ENCODE measurements at regions not wholly inside any gene's neighbourhood (a gene's known extent, or its start where the extent isn't known, plus 50 kb on each side); places are given as distances from the start of the nearest gene placed in this dataset.

DNA sequence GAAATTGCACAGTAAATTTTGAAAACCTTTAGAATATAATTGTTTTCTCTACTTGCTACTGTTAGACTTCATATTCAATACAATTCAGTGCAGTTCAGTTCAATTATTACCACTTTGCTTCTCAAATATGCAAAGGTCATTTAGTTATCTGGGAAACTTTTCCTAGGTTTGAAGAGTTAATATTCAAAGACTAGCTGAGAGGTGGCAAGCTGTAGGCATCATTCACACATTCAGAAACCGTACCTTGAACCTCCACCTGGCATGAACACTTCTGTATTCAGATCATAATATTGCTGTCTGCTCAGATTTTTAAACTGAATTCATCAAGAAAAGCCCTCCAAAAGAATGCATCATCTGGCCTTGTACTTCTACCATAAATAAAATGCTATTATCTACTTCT is 162.1 kb upstream of the PCSK5 start:
- TF ChIP-seq, protein P1, sequence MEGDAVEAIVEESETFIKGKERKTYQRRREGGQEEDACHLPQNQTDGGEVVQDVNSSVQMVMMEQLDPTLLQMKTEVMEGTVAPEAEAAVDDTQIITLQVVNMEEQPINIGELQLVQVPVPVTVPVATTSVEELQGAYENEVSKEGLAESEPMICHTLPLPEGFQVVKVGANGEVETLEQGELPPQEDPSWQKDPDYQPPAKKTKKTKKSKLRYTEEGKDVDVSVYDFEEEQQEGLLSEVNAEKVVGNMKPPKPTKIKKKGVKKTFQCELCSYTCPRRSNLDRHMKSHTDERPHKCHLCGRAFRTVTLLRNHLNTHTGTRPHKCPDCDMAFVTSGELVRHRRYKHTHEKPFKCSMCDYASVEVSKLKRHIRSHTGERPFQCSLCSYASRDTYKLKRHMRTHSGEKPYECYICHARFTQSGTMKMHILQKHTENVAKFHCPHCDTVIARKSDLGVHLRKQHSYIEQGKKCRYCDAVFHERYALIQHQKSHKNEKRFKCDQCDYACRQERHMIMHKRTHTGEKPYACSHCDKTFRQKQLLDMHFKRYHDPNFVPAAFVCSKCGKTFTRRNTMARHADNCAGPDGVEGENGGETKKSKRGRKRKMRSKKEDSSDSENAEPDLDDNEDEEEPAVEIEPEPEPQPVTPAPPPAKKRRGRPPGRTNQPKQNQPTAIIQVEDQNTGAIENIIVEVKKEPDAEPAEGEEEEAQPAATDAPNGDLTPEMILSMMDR (IDR thresholded peaks at IDR 0.05 in 4 of 5, conservative IDR thresholded peaks at IDR 0.05 in 1 of 5) = no peak
- TF ChIP-seq POLR2A (IDR thresholded peaks at IDR 0.05) = no peak
